ENCODE measurements at regions not wholly inside any gene's neighbourhood (a gene's known extent, or its start where the extent isn't known, plus 50 kb on each side); places are given as distances from the start of the nearest gene placed in this dataset.

DNA sequence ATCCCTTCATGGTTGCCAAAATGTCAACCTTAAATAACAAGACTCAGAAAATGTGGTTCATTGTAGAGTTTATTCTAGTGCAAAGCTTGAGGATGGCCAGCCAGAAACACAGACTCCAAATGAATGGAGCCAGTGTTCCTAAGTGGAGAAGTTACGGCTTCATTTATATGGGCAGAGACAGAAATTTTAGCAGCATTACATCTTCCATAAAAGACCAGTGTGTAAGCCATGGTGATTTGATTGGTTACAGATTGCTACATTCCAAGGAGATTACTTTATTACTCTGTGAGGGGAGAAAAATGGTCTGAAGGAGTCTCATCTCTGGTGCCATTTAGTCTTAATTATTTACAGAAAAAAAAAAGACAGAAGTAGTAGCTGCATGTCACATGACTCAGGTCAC lies 97.8 kb downstream of the OTOR start:
- H3K27me3 ChIP-seq (replicated peaks): no peaks in the 10 kb centered on the region
- in situ Hi-C loops (cut with HindIII; ENCODE audit: low pct_ligation_motif_present, low sequenced_read_pairs): no loop called here
- no peaks in the 10 kb centered on the region for H3K36me3 ChIP-seq (replicated peaks)
- H3K27ac ChIP-seq: no peak overlapping the region
- TF ChIP-seq, protein P1, sequence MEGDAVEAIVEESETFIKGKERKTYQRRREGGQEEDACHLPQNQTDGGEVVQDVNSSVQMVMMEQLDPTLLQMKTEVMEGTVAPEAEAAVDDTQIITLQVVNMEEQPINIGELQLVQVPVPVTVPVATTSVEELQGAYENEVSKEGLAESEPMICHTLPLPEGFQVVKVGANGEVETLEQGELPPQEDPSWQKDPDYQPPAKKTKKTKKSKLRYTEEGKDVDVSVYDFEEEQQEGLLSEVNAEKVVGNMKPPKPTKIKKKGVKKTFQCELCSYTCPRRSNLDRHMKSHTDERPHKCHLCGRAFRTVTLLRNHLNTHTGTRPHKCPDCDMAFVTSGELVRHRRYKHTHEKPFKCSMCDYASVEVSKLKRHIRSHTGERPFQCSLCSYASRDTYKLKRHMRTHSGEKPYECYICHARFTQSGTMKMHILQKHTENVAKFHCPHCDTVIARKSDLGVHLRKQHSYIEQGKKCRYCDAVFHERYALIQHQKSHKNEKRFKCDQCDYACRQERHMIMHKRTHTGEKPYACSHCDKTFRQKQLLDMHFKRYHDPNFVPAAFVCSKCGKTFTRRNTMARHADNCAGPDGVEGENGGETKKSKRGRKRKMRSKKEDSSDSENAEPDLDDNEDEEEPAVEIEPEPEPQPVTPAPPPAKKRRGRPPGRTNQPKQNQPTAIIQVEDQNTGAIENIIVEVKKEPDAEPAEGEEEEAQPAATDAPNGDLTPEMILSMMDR (IDR thresholded peaks at IDR 0.05; ENCODE audit: low read depth, low read length, missing control alignments): no peak
- no peak overlapping the region for H3K4me3 ChIP-seq (ENCODE audit: low read depth, low read length)
- no peak for DNase-seq

DNA sequence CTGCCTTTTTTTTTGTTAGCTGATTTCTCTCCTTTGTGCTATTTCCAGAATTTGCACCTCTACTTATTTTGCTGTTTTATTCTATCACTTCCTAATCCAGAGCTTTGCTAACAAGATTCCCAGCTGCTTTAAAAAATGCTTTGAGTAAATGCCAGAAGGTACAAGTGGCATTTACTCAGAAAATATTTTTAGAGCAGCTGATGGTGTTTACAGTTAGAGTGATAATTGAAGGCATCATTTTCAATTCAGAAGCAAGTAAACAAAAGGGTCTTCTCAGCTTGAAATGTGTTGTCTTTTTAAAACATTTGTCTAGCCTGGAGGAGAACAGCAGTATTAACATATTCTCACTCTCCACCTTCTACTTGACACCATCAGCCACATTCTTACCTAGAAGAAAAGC lies 99.9 kb downstream of the OTOR start:
- no peak for DNase-seq
- in situ Hi-C loops (cut with HindIII; ENCODE audit: low pct_ligation_motif_present, low sequenced_read_pairs): no loop called here
- Histone ChIP-seq H3K27ac (no peak overlapping the region), H3K27me3 (replicated peaks) (no peaks in the 10 kb centered on the region), H3K4me3 (ENCODE audit: low read depth, low read length) (no peak overlapping the region), H3K36me3 (replicated peaks) (no peaks in the 10 kb centered on the region)
- TF ChIP-seq, protein P1 (IDR thresholded peaks at IDR 0.05; ENCODE audit: low read depth, low read length, missing control alignments): no peak

DNA sequence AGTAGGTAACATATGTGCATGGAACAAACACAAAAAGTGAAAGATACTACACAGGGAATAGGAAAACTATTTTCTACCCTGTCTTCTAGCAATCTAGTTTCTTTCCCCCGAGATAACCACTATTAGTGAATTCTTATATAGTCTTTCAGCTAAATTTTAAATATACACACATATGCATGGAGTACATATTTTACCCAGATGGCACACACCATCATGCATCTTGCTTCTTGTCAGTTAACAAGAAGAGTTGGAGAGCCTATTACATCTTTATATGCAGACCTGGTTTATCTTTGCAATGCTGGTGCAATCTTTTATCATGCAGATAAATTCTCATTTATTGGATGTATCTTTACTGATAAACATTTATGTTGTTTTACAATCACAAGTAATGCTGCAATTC lies 100.4 kb downstream of the OTOR start:
- Histone ChIP-seq H3K36me3 (replicated peaks) (no peaks in the 10 kb centered on the region), H3K27me3 (replicated peaks) (no peaks in the 10 kb centered on the region), H3K4me3 (ENCODE audit: low read depth, low read length) (no peak overlapping the region), H3K27ac (no peak overlapping the region)
- TF ChIP-seq, protein P1 (IDR thresholded peaks at IDR 0.05; ENCODE audit: low read depth, low read length, missing control alignments): no peak
- in situ Hi-C loops (cut with HindIII; ENCODE audit: low pct_ligation_motif_present, low sequenced_read_pairs): no loop called here
- no peak for DNase-seq

DNA sequence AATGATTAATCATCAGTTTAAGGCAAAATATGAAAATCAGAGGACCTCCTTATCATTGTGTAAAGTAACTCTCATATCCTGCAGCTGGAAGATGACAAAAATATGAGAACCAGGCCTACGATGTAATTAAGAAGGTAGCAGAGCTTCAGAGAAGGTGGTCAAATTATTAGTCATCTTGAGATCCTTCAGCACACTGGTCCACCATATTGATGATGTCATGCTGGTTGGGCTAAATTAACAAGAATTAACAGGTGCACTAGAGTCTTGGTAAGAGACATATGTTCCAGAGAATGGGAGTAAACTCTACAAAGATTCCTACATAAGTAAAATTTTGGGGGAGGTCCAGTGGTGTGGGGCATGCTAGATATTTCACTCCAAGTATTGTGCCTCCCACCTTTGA lies 112.8 kb downstream of the OTOR start:
- no peak overlapping the region for H3K27ac ChIP-seq
- DNase-seq: no peak
- no peak overlapping the region for H3K4me3 ChIP-seq (ENCODE audit: low read depth, low read length)
- TF ChIP-seq, protein P1 (IDR thresholded peaks at IDR 0.05; ENCODE audit: low read depth, low read length, missing control alignments): no peak
- H3K36me3 ChIP-seq (replicated peaks): no peaks in the 10 kb centered on the region
- no peaks in the 10 kb centered on the region for H3K27me3 ChIP-seq (replicated peaks)
- in situ Hi-C loops (cut with HindIII; ENCODE audit: low pct_ligation_motif_present, low sequenced_read_pairs): no loop called here

DNA sequence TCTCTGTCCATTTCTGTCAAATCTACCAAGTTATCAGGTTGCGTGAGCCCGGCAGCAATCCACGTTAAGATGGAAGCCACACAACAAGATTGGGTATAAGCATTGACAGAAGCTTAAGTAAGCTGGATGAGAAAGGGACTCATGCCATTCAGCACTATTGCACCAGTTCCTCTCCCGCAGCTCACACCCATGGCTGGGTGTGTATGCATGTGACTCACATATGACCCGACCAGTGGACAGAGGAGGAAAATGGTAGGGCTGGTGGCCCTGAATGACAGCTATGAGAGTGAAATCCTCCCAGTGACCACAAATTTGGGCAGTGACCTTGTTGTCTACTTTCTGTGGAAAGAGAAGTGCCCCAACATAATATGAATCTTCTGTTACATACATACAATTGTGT lies 113.5 kb downstream of the OTOR start:
- Histone ChIP-seq H3K4me3 (ENCODE audit: low read depth, low read length) (no peak overlapping the region), H3K27me3 (replicated peaks) (no peaks in the 10 kb centered on the region), H3K36me3 (replicated peaks) (no peaks in the 10 kb centered on the region), H3K27ac (no peak overlapping the region)
- DNase-seq: no peak
- in situ Hi-C loops (cut with HindIII; ENCODE audit: low pct_ligation_motif_present, low sequenced_read_pairs): no loop called here
- TF ChIP-seq, protein P1 (IDR thresholded peaks at IDR 0.05; ENCODE audit: low read depth, low read length, missing control alignments): no peak

DNA sequence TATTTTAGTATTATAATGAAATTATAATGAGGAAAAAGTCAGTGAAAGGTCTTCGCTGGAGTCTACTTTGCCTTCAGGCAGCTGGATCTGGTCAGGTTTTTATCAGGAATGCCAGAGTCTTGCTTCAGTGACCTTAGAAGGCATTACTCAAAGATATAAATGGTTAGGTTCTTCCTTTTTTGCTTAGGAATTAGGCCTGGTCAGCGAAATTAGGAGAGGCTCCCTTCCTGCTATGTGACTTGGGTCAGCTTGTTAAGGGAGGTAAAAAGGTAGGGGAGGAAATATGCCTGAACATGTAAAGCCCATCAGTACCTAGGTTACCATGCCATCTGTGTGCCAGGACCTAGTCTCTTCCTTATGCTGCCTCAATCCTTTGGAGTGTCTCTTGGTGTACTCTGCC lies 115.1 kb downstream of the OTOR start:
- TF ChIP-seq, protein P1 (IDR thresholded peaks at IDR 0.05; ENCODE audit: low read depth, low read length, missing control alignments): no peak
- no peak for DNase-seq

More for the DNA sequence above, 115.1 kb downstream of the OTOR start:
- Histone ChIP-seq H3K27ac (no peak overlapping the region), H3K36me3 (replicated peaks) (no peaks in the 10 kb centered on the region), H3K27me3 (replicated peaks) (no peaks in the 10 kb centered on the region), H3K4me3 (ENCODE audit: low read depth, low read length) (no peak overlapping the region)
- in situ Hi-C loops (cut with HindIII; ENCODE audit: low pct_ligation_motif_present, low sequenced_read_pairs): no loop called here

Data from brain microvascular endothelial cell (primary cell).